Panc1 (cell line): ENCODE measurements at regions not wholly inside any gene's neighbourhood (a gene's known extent, or its start where the extent isn't known, plus 50 kb on each side); places are given as distances from the start of the nearest gene placed in this dataset.
A peak's percentile ranks its signal among the peaks of the same experiment; 100 is the strongest.

Experiments used
- ATAC-seq: fragments of 200-7000 bp; cut with Tn5 transposase; 2 replicates; pipeline ENCODE4 v1.9.1; 2020; ENCODE audit warnings: mild to moderate bottlenecking, moderate library complexity
- BruUV-seq: library from RNA; stranded (reverse); fragments of 400-500 nt; replicated peaks from 2 replicates; lab custom pipeline; 2021; lab: Mats Ljungman, UMichigan
- CTCF ChIA-PET: fragments of 300-600 bp; sonication (Branson Sonifier 250); formaldehyde crosslinking; loops from one replicate; lab custom pipeline; 2022; ENCODE audit warnings: antibody characterized with exemption; lab: Charles Lee
- POLR2A ChIA-PET: fragments of 300-600 bp; sonication (Branson Sonifier 250); formaldehyde crosslinking; loops from one replicate; lab custom pipeline; 2022; ENCODE audit warnings: antibody characterized with exemption; lab: Charles Lee
- DNase-seq: peaks from one replicate; pipeline ENCODE4 v3.0.0-alpha.2; 2010; ENCODE audit warnings: low read depth, low spot score
- H3K27ac ChIP-seq: 2 replicates; pipeline ENCODE4 v1.5.1; 2011; ENCODE audit warnings: mild to moderate bottlenecking, low read length, inconsistent platforms
- H3K27me3 ChIP-seq: fragments of 200-500 bp; sonication (Bioruptor generic); 2 replicates; pipeline ENCODE4 v1.6.0; 2014; ENCODE audit warnings: low read length, inconsistent platforms; ENCODE audit not compliant: control insufficient read depth, insufficient read depth
- H3K36me3 ChIP-seq: fragments of 200-500 bp; sonication (Bioruptor generic); 2 replicates; pipeline ENCODE4 v1.5.1; 2014; ENCODE audit warnings: inconsistent platforms, mild to moderate bottlenecking, low read length, moderate library complexity; ENCODE audit not compliant: control insufficient read depth, insufficient read depth
- H3K4me1 ChIP-seq: 2 replicates; pipeline ENCODE4 v1.5.1; 2011; ENCODE audit warnings: inconsistent platforms, mild to moderate bottlenecking, low read length, moderate library complexity; ENCODE audit not compliant: control insufficient read depth, insufficient read depth
- H3K4me3 ChIP-seq, 2 experiments: 2 replicates each; pipeline ENCODE4 v1.5.1; 2011 to 2012; ENCODE audit warnings: low read depth in 2 of 2, low read length in 2 of 2, mild to moderate bottlenecking in 2 of 2, inconsistent platforms in 1 of 2, moderate library complexity in 1 of 2
- H3K9me3 ChIP-seq: fragments of 200-500 bp; sonication (Bioruptor generic); 2 replicates; pipeline ENCODE4 v1.5.1; 2014; ENCODE audit warnings: low read depth, mild to moderate bottlenecking, inconsistent platforms, low read length, moderate library complexity; ENCODE audit not compliant: control insufficient read depth, insufficient read depth
- POLR2AphosphoS5 ChIP-seq: IDR thresholded peaks from 2 replicates; pipeline ENCODE4 v1.6.1; 2012; ENCODE audit warnings: mild to moderate bottlenecking, low read depth, low read length, moderate library complexity
- SIN3A ChIP-seq: IDR thresholded peaks from 2 replicates; pipeline ENCODE4 v1.6.1; 2012; ENCODE audit warnings: low read depth, mild to moderate bottlenecking, low read length, moderate library complexity, borderline replicate concordance; ENCODE audit not compliant: insufficient read depth
- TCF7L2 ChIP-seq: IDR thresholded peaks from 2 replicates; pipeline ENCODE4 v1.6.1; 2011; ENCODE audit warnings: mild to moderate bottlenecking, low read depth, low read length, inconsistent platforms
- in situ Hi-C: cut with HindIII; loops from 2 replicates; pipeline ENCODE4 v1.10.0; 2016; ENCODE audit warnings: low sequenced_read_pairs, low pct_unique_long_range_greater_than_20kb
- intact Hi-C: fragments of 100-400 bp; cut with micrococcal nuclease; formaldehyde crosslinking; loops from one replicate; pipeline ENCODE4 v1.10.0; 2022; ENCODE audit not compliant: unreplicated experiment
- TF ChIP-seq, protein P1 (sequence below), 2 experiments: IDR thresholded peaks; 2 replicates each; pipeline ENCODE4 v1.6.1; 2011 to 2012; ENCODE audit warnings: low read depth in 2 of 2, control low read depth in 1 of 2, low read length in 1 of 2, mild to moderate bottlenecking in 1 of 2, moderate library complexity in 1 of 2; ENCODE audit not compliant: insufficient read depth in 1 of 2
- TF ChIP-seq, protein P2 (sequence below): fragments of 450-650 bp; IDR thresholded peaks from 2 replicates; pipeline ENCODE4 v1.5.1; 2017; ENCODE audit warnings: mild to moderate bottlenecking

DNA sequence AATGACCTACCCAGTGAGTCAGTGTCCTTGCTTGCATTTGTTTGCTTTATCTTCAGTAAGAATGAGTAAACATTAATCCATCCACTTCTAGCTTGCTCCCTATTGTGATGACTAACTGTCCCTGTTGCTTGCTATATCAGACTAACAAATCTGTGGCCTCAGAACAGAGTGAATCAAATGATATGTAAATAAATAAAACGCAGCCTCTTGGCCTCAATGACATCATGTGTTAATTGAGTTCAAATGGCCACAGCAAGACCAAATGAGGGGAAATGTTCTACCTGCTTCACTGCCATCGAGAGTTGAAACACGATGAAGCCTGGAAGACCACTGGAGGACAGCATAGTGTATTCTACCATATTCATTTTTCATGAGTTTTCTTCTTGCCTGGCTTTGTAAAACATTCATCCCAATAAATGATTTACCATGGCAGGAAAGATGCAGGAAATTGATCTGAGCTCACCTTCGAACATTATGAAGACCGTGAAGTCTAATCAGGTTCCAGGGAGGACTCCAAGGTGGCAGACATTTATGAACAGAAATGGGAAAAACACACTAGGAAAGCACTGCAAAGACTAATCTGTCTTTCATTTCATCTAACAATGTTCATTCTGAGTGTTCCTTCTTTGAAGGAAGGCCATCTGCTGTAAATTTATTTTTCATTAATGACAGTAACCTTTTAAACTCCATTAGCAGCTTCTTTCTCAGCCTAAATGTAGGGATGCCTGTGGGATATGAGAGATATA is 1144.5 kb downstream of the TUSC7 start:
- Histone ChIP-seq H3K27ac (no peak overlapping the region), H3K36me3 (no peaks in the 10 kb centered on the region; the same call in 1 of the 2 replicates), H3K4me3 (no peak overlapping the region), H3K9me3 (no peaks in the 10 kb centered on the region), H3K27me3 (no peaks in the 10 kb centered on the region), H3K4me1 (no peaks in the 10 kb centered on the region)
- in situ Hi-C loops (no loop called here), intact Hi-C loops (no loop called here)
- POLR2A ChIA-PET: no interaction called here
- CTCF ChIA-PET: no interaction called here
- ATAC-seq (peak; percentile 84), DNase-seq (peak; percentile 52)
- BruUV-seq: no TSS peak
- TF ChIP-seq TCF7L2 (no peak), POLR2AphosphoS5 (no peak), SIN3A (no peak)
- TF ChIP-seq, protein P1, sequence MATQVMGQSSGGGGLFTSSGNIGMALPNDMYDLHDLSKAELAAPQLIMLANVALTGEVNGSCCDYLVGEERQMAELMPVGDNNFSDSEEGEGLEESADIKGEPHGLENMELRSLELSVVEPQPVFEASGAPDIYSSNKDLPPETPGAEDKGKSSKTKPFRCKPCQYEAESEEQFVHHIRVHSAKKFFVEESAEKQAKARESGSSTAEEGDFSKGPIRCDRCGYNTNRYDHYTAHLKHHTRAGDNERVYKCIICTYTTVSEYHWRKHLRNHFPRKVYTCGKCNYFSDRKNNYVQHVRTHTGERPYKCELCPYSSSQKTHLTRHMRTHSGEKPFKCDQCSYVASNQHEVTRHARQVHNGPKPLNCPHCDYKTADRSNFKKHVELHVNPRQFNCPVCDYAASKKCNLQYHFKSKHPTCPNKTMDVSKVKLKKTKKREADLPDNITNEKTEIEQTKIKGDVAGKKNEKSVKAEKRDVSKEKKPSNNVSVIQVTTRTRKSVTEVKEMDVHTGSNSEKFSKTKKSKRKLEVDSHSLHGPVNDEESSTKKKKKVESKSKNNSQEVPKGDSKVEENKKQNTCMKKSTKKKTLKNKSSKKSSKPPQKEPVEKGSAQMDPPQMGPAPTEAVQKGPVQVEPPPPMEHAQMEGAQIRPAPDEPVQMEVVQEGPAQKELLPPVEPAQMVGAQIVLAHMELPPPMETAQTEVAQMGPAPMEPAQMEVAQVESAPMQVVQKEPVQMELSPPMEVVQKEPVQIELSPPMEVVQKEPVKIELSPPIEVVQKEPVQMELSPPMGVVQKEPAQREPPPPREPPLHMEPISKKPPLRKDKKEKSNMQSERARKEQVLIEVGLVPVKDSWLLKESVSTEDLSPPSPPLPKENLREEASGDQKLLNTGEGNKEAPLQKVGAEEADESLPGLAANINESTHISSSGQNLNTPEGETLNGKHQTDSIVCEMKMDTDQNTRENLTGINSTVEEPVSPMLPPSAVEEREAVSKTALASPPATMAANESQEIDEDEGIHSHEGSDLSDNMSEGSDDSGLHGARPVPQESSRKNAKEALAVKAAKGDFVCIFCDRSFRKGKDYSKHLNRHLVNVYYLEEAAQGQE (IDR thresholded peaks at IDR 0.05; ENCODE audit: insufficient read depth in 1 of 2, low read depth in 2 of 2, low read length in 1 of 2): no peak
- TF ChIP-seq, protein P2, sequence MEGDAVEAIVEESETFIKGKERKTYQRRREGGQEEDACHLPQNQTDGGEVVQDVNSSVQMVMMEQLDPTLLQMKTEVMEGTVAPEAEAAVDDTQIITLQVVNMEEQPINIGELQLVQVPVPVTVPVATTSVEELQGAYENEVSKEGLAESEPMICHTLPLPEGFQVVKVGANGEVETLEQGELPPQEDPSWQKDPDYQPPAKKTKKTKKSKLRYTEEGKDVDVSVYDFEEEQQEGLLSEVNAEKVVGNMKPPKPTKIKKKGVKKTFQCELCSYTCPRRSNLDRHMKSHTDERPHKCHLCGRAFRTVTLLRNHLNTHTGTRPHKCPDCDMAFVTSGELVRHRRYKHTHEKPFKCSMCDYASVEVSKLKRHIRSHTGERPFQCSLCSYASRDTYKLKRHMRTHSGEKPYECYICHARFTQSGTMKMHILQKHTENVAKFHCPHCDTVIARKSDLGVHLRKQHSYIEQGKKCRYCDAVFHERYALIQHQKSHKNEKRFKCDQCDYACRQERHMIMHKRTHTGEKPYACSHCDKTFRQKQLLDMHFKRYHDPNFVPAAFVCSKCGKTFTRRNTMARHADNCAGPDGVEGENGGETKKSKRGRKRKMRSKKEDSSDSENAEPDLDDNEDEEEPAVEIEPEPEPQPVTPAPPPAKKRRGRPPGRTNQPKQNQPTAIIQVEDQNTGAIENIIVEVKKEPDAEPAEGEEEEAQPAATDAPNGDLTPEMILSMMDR: no peak

DNA sequence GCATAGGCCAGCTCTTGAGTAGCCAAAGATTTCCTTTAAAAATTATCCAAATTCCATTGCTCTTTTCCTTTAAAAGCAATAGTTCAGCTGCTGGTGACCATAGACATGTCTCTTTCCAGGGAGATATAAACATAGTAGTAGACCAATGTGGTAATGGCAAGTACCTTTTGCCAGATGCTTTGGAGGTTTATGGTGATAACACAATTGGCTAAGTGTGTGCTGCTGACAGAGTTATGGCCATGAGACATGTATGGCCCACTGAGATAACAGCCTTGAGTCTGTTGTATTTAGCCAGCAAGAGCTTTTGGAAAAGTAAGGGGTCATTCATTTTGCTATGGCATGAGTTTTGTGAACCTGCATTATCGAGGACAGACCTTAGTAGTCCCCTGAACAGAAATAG is 1146.8 kb downstream of the TUSC7 start:
- no peaks in the 10 kb centered on the region for H3K9me3 ChIP-seq
- intact Hi-C loops (no loop called here), in situ Hi-C loops (no loop called here)
- no peaks in the 10 kb centered on the region for H3K4me1 ChIP-seq
- TF ChIP-seq TCF7L2 (no peak), POLR2AphosphoS5 (no peak), SIN3A (no peak)
- TF ChIP-seq, protein P2: no peak
- TF ChIP-seq, protein P1 (IDR thresholded peaks at IDR 0.05; ENCODE audit: insufficient read depth in 1 of 2, low read depth in 2 of 2, low read length in 1 of 2): no peak
- CTCF ChIA-PET: no interaction called here
- no TSS peak for BruUV-seq
- H3K4me3 ChIP-seq: no peak overlapping the region
- ATAC-seq (no peak), DNase-seq (no peak)
- POLR2A ChIA-PET: no interaction called here
- no peak overlapping the region for H3K27ac ChIP-seq
- no peaks in the 10 kb centered on the region; the same call in 1 of the 2 replicates for H3K36me3 ChIP-seq
- no peaks in the 10 kb centered on the region for H3K27me3 ChIP-seq
